ENCODE measurements at regions not wholly inside any gene's neighbourhood (a gene's known extent, or its start where the extent isn't known, plus 50 kb on each side); places are given as distances from the start of the nearest gene placed in this dataset.
A peak's percentile ranks its signal among the peaks of the same experiment; 100 is the strongest.

- no peak overlapping the region for H3K56ac ChIP-seq (replicated peaks; ENCODE audit: insufficient read length, low read depth, low read length)
- no peaks in the 10 kb centered on the region for H3K27me3 ChIP-seq (replicated peaks in 1 of 4; ENCODE audit: control insufficient read depth in 3 of 4, extremely low read depth in 1 of 4, insufficient read depth in 3 of 4, low read length in 3 of 4)
- ChIA-PET CTCF (ENCODE audit: partially characterized antibody) (interaction anchor here (0.6 to 3.7 kb wide), 5 partner anchors 11 to 89 kb away, joined by 3 to 32 read pairs (median 4); partner anchors contain the start of gene CHD2), POLR2A (ENCODE audit: partially characterized antibody) (interaction anchor here (1.0 to 7.3 kb wide), 8 partner anchors 8 to 103 kb away, joined by 3 to 226 read pairs (median 6); no protein-coding TSS in a partner anchor)
- H3K4me3 ChIP-seq (ENCODE audit: extremely low read depth in 1 of 4, insufficient read depth in 2 of 4, low read depth in 3 of 4, low read length in 4 of 4): peak overlapping the region in 1 of 4 experiments; percentile 66; a peak in 2 of 8 replicates
- peaks cover 5% of the 10 kb centered on the region; the same call in 1 of the 2 replicates for H3K23me2 ChIP-seq (ENCODE audit: low read depth, low read length)
- peaks cover 11 to 16% (median 12%) of the 10 kb centered on the region in 4 experiments; a peak in 6 of 7 replicates for H3K4me1 ChIP-seq (replicated peaks in 1 of 4; ENCODE audit: control insufficient read depth in 3 of 4, insufficient read depth in 4 of 4, low read length in 3 of 4)
- no peak overlapping the region for H2AFZ ChIP-seq (ENCODE audit: low read length)
- no peaks in the 10 kb centered on the region for H4K20me1 ChIP-seq (replicated peaks in 1 of 2; ENCODE audit: control insufficient read depth in 1 of 2, insufficient read depth in 2 of 2, low read length in 2 of 2)
- no peak overlapping the region for H4K8ac ChIP-seq (ENCODE audit: extremely low read depth, insufficient read depth, low read length)
- no peak overlapping the region for H2AK5ac ChIP-seq (ENCODE audit: low read depth, low read length)
- no peak for DNase-seq (ENCODE audit: low read depth in 1 of 2, low spot score in 2 of 2)
- peak overlapping the region; percentile 49 for H4K5ac ChIP-seq (ENCODE audit: insufficient read length, low read depth, low read length)
- H2BK12ac ChIP-seq (ENCODE audit: low read depth, low read length): no peak overlapping the region
- H3K79me1 ChIP-seq (ENCODE audit: low read depth, low read length): no peaks in the 10 kb centered on the region
- H3K23ac ChIP-seq (ENCODE audit: insufficient read length): no peak overlapping the region
- no peak overlapping the region for H3K4ac ChIP-seq (replicated peaks; ENCODE audit: insufficient read length, low read depth, low read length)
- H3K18ac ChIP-seq (ENCODE audit: extremely low read depth, low read length): no peak overlapping the region
- no peak overlapping the region for H2BK15ac ChIP-seq (ENCODE audit: low read length)
- no peak for FAIRE-seq
- no peak overlapping the region for H3K9ac ChIP-seq (replicated peaks in 1 of 4; ENCODE audit: extremely low read depth in 1 of 4, low read depth in 3 of 4, low read length in 3 of 4)
- H2BK120ac ChIP-seq (replicated peaks; ENCODE audit: low read depth, low read length): no peak overlapping the region
- H3K27ac ChIP-seq (ENCODE audit: low read depth, low read length): no peak overlapping the region
- no peak overlapping the region for H4K91ac ChIP-seq (replicated peaks; ENCODE audit: insufficient read length, low read length)
- no peaks in the 10 kb centered on the region for H3K79me2 ChIP-seq (ENCODE audit: control insufficient read depth in 1 of 2, insufficient read depth in 2 of 2, low read length in 2 of 2)
- H3K36me3 ChIP-seq (ENCODE audit: control insufficient read depth in 2 of 4, insufficient read depth in 4 of 4, low read length in 3 of 4): no peaks in the 10 kb centered on the region
- H3K9me3 ChIP-seq (ENCODE audit: insufficient read depth in 2 of 2, low read depth in 1 of 2, low read length in 1 of 2): no peaks in the 10 kb centered on the region
- no peak for TF ChIP-seq SIRT6 (IDR thresholded peaks at IDR 0.05; ENCODE audit: low read length)
- TF ChIP-seq TAF1 (IDR thresholded peaks at IDR 0.05; ENCODE audit: low read depth, low read length): no peak
- no peak overlapping the region for H2BK20ac ChIP-seq (ENCODE audit: low read length)
- no peak overlapping the region for H3K14ac ChIP-seq (ENCODE audit: insufficient read length)
- peak overlapping the region; percentile 73 to 92; a peak in 3 of 4 replicates for H3K4me2 ChIP-seq (ENCODE audit: insufficient read depth in 1 of 2, low read depth in 2 of 2, low read length in 2 of 2)
- no peak overlapping the region for H2BK5ac ChIP-seq (ENCODE audit: low read depth, low read length)
- 71% methylated on average over 6 of the region's 6 CpGs; no CpG with 5 or more reads in 1 of the 2 experiments for WGBS, 2 experiments (ENCODE audit: extremely low coverage in 1 of 2, insufficient coverage in 1 of 2, insufficient read length in 1 of 2, insufficient replicate concordance in 2 of 2, low coverage in 1 of 2, low lambda C conversion rate in 2 of 2, missing lambda C conversion rate in 1 of 2)
These were observed 88.8 kb upstream of the CHD2 start for GRCh38 chr15:92811148-92811913.
